ENCODE measurements at regions not wholly inside any gene's neighbourhood (a gene's known extent, or its start where the extent isn't known, plus 50 kb on each side); places are given as distances from the start of the nearest gene placed in this dataset.
"Not testable (repeated sequence)": the region's sequence is repeated elsewhere in the genome, so short reads cannot be mapped to it uniquely, and the experiment has no call there.

GRCh38 chr22:26958378-26958777 is 301.0 kb downstream of the MIAT start:
- Histone ChIP-seq H3K4me1 (ENCODE audit: control insufficient read depth, insufficient read depth, low read length) (no peaks in the 10 kb centered on the region), H3K9ac (ENCODE audit: low read length in 2 of 2) (no peak overlapping the region), H3K4me3 (ENCODE audit: low read length in 2 of 2) (no peak overlapping the region), H3K27ac (ENCODE audit: low read length) (no peak overlapping the region), H3K27me3 (ENCODE audit: control insufficient read depth in 1 of 2, insufficient read depth in 2 of 2, low read length in 2 of 2) (peaks cover 0 to 3% of the 10 kb centered on the region in 2 donors), H3K9me3 (ENCODE audit: control insufficient read depth in 2 of 2, low read length in 2 of 2) (no peaks in the 10 kb centered on the region), H3K36me3 (ENCODE audit: control insufficient read depth in 2 of 2, insufficient read depth in 2 of 2, low read length in 2 of 2) (no peaks in the 10 kb centered on the region)

GRCh38 chr22:26964642-26965041 is 307.3 kb downstream of the MIAT start:
- H3K27ac ChIP-seq (ENCODE audit: low read length), result no peak overlapping the region
- no peaks in the 10 kb centered on the region for H3K27me3 ChIP-seq (ENCODE audit: control insufficient read depth in 1 of 2, insufficient read depth in 2 of 2, low read length in 2 of 2)
- H3K36me3 ChIP-seq (ENCODE audit: control insufficient read depth in 2 of 2, insufficient read depth in 2 of 2, low read length in 2 of 2), result no peaks in the 10 kb centered on the region
- no peaks in the 10 kb centered on the region for H3K4me1 ChIP-seq (ENCODE audit: control insufficient read depth, insufficient read depth, low read length)
- no peak overlapping the region for H3K4me3 ChIP-seq (ENCODE audit: low read length in 2 of 2)
- no peaks in the 10 kb centered on the region for H3K9me3 ChIP-seq (ENCODE audit: control insufficient read depth in 2 of 2, low read length in 2 of 2)
- H3K9ac ChIP-seq (ENCODE audit: low read length in 2 of 2), result no peak overlapping the region

GRCh38 chr22:26967282-26967681 is 309.9 kb downstream of the MIAT start:
- H3K4me1 ChIP-seq (ENCODE audit: control insufficient read depth, insufficient read depth, low read length), result no peaks in the 10 kb centered on the region
- no peak overlapping the region for H3K4me3 ChIP-seq (ENCODE audit: low read length in 2 of 2)
- no peaks in the 10 kb centered on the region for H3K36me3 ChIP-seq (ENCODE audit: control insufficient read depth in 2 of 2, insufficient read depth in 2 of 2, low read length in 2 of 2)
- H3K9me3 ChIP-seq (ENCODE audit: control insufficient read depth in 2 of 2, low read length in 2 of 2), result no peaks in the 10 kb centered on the region
- no peak overlapping the region for H3K9ac ChIP-seq (ENCODE audit: low read length in 2 of 2)
- no peaks in the 10 kb centered on the region for H3K27me3 ChIP-seq (ENCODE audit: control insufficient read depth in 1 of 2, insufficient read depth in 2 of 2, low read length in 2 of 2)
- H3K27ac ChIP-seq (ENCODE audit: low read length), result no peak overlapping the region

GRCh38 chr22:26968859-26969523 is 311.6 kb downstream of the MIAT start:
- H3K36me3 ChIP-seq (ENCODE audit: control insufficient read depth in 2 of 2, insufficient read depth in 2 of 2, low read length in 2 of 2), result no peaks in the 10 kb centered on the region
- no peaks in the 10 kb centered on the region for H3K4me1 ChIP-seq (ENCODE audit: control insufficient read depth, insufficient read depth, low read length)
- no peaks in the 10 kb centered on the region for H3K9me3 ChIP-seq (ENCODE audit: control insufficient read depth in 2 of 2, low read length in 2 of 2)
- H3K27me3 ChIP-seq (ENCODE audit: control insufficient read depth in 1 of 2, insufficient read depth in 2 of 2, low read length in 2 of 2), result no peaks in the 10 kb centered on the region
- no peak overlapping the region for H3K27ac ChIP-seq (ENCODE audit: low read length)
- no peak overlapping the region for H3K4me3 ChIP-seq (ENCODE audit: low read length in 2 of 2)
- no peak overlapping the region for H3K9ac ChIP-seq (ENCODE audit: low read length in 2 of 2)

GRCh38 chr22:26970809-26971394 is 313.5 kb downstream of the MIAT start:
- H3K4me1 ChIP-seq (ENCODE audit: control insufficient read depth, insufficient read depth, low read length), result no peaks in the 10 kb centered on the region
- H3K4me3 ChIP-seq (ENCODE audit: low read length in 2 of 2), result no peak overlapping the region
- H3K27me3 ChIP-seq (ENCODE audit: control insufficient read depth in 1 of 2, insufficient read depth in 2 of 2, low read length in 2 of 2), result no peaks in the 10 kb centered on the region
- no peak overlapping the region for H3K9ac ChIP-seq (ENCODE audit: low read length in 2 of 2)
- no peaks in the 10 kb centered on the region for H3K36me3 ChIP-seq (ENCODE audit: control insufficient read depth in 2 of 2, insufficient read depth in 2 of 2, low read length in 2 of 2)
- H3K27ac ChIP-seq (ENCODE audit: low read length), result no peak overlapping the region
- no peaks in the 10 kb centered on the region for H3K9me3 ChIP-seq (ENCODE audit: control insufficient read depth in 2 of 2, low read length in 2 of 2)

- no peak overlapping the region for H3K9ac ChIP-seq (ENCODE audit: low read length in 2 of 2)
- H3K27me3 ChIP-seq (ENCODE audit: control insufficient read depth in 1 of 2, insufficient read depth in 2 of 2, low read length in 2 of 2), result no peaks in the 10 kb centered on the region
- no peaks in the 10 kb centered on the region for H3K4me1 ChIP-seq (ENCODE audit: control insufficient read depth, insufficient read depth, low read length)
- no peaks in the 10 kb centered on the region for H3K36me3 ChIP-seq (ENCODE audit: control insufficient read depth in 2 of 2, insufficient read depth in 2 of 2, low read length in 2 of 2)
- H3K4me3 ChIP-seq (ENCODE audit: low read length in 2 of 2), result no peak overlapping the region
- H3K9me3 ChIP-seq (ENCODE audit: control insufficient read depth in 2 of 2, low read length in 2 of 2), result no peaks in the 10 kb centered on the region
- H3K27ac ChIP-seq (ENCODE audit: low read length), result no peak overlapping the region
Measured at GRCh38 chr22:26972286-26972685, 314.9 kb downstream of the MIAT start.

GRCh38 chr22:26972915-26973314 is 315.5 kb downstream of the MIAT start:
- not testable (repeated sequence) for H3K27ac ChIP-seq (ENCODE audit: low read length); H3K9ac ChIP-seq (ENCODE audit: low read length in 2 of 2); H3K4me1 ChIP-seq (ENCODE audit: control insufficient read depth, insufficient read depth, low read length); H3K4me3 ChIP-seq (ENCODE audit: low read length in 2 of 2); H3K9me3 ChIP-seq (ENCODE audit: control insufficient read depth in 2 of 2, low read length in 2 of 2); H3K27me3 ChIP-seq (ENCODE audit: control insufficient read depth in 1 of 2, insufficient read depth in 2 of 2, low read length in 2 of 2); H3K36me3 ChIP-seq (ENCODE audit: control insufficient read depth in 2 of 2, insufficient read depth in 2 of 2, low read length in 2 of 2)

- Histone ChIP-seq H3K27me3 (ENCODE audit: control insufficient read depth in 1 of 2, insufficient read depth in 2 of 2, low read length in 2 of 2) (no peaks in the 10 kb centered on the region), H3K4me1 (ENCODE audit: control insufficient read depth, insufficient read depth, low read length) (no peaks in the 10 kb centered on the region), H3K9me3 (ENCODE audit: control insufficient read depth in 2 of 2, low read length in 2 of 2) (no peaks in the 10 kb centered on the region), H3K27ac (ENCODE audit: low read length) (no peak overlapping the region), H3K9ac (ENCODE audit: low read length in 2 of 2) (no peak overlapping the region), H3K4me3 (ENCODE audit: low read length in 2 of 2) (no peak overlapping the region), H3K36me3 (ENCODE audit: control insufficient read depth in 2 of 2, insufficient read depth in 2 of 2, low read length in 2 of 2) (no peaks in the 10 kb centered on the region)
Measured at GRCh38 chr22:26974034-26974433, 316.6 kb downstream of the MIAT start.

GRCh38 chr22:26974914-26975803 is 317.8 kb downstream of the MIAT start:
- Histone ChIP-seq H3K4me1 (ENCODE audit: control insufficient read depth, insufficient read depth, low read length) (peaks cover under 1% of the 10 kb centered on the region), H3K36me3 (ENCODE audit: control insufficient read depth in 2 of 2, insufficient read depth in 2 of 2, low read length in 2 of 2) (no peaks in the 10 kb centered on the region), H3K27ac (ENCODE audit: low read length) (no peak overlapping the region), H3K4me3 (ENCODE audit: low read length in 2 of 2) (no peak overlapping the region), H3K9me3 (ENCODE audit: control insufficient read depth in 2 of 2, low read length in 2 of 2) (no peaks in the 10 kb centered on the region), H3K9ac (ENCODE audit: low read length in 2 of 2) (no peak overlapping the region), H3K27me3 (ENCODE audit: control insufficient read depth in 1 of 2, insufficient read depth in 2 of 2, low read length in 2 of 2) (no peaks in the 10 kb centered on the region)

- H3K4me3 ChIP-seq (ENCODE audit: low read length in 2 of 2), result no peak overlapping the region
- H3K36me3 ChIP-seq (ENCODE audit: control insufficient read depth in 2 of 2, insufficient read depth in 2 of 2, low read length in 2 of 2), result no peaks in the 10 kb centered on the region
- no peaks in the 10 kb centered on the region for H3K9me3 ChIP-seq (ENCODE audit: control insufficient read depth in 2 of 2, low read length in 2 of 2)
- H3K27me3 ChIP-seq (ENCODE audit: control insufficient read depth in 1 of 2, insufficient read depth in 2 of 2, low read length in 2 of 2), result no peaks in the 10 kb centered on the region
- H3K9ac ChIP-seq (ENCODE audit: low read length in 2 of 2), result no peak overlapping the region
- H3K27ac ChIP-seq (ENCODE audit: low read length), result no peak overlapping the region
- H3K4me1 ChIP-seq (ENCODE audit: control insufficient read depth, insufficient read depth, low read length), result peaks cover 4% of the 10 kb centered on the region
Measured at GRCh38 chr22:26975865-26976264, 318.5 kb downstream of the MIAT start.

All from stomach smooth muscle (tissue), 2 donors.